KMS-11 (cell line): ENCODE measurements at regions not wholly inside any gene's neighbourhood (a gene's known extent, or its start where the extent isn't known, plus 50 kb on each side); places are given as distances from the start of the nearest gene placed in this dataset.

ENCODE experiments used
- H2AFZ ChIP-seq: fragments of 200-600 bp; sonication (generic); 2 replicates; pipeline ENCODE4 v1.6.1; 2016; ENCODE audit warnings: antibody characterized with exemption, mixed run types, low read depth
- H3K27ac ChIP-seq: fragments of 200-600 bp; sonication (generic); 2 replicates; pipeline ENCODE4 v1.6.1; 2016; ENCODE audit warnings: mild to moderate bottlenecking, mixed run types
- H3K27me3 ChIP-seq: fragments of 200-600 bp; sonication (generic); 2 replicates; pipeline ENCODE4 v1.6.1; 2017; ENCODE audit warnings: mild to moderate bottlenecking, low read depth, mixed run types, moderate library complexity; ENCODE audit not compliant: insufficient read depth
- H3K36me3 ChIP-seq: fragments of 200-600 bp; sonication (generic); 2 replicates; pipeline ENCODE4 v1.6.1; 2017; ENCODE audit warnings: mild to moderate bottlenecking, mixed run types; ENCODE audit not compliant: insufficient read depth
- H3K4me1 ChIP-seq: fragments of 200-600 bp; sonication (generic); 2 replicates; pipeline ENCODE4 v1.6.1; 2016; ENCODE audit warnings: mild to moderate bottlenecking, low read depth, mixed run types; ENCODE audit not compliant: poor library complexity, severe bottlenecking
- H3K4me2 ChIP-seq: fragments of 200-600 bp; sonication (generic); 2 replicates; pipeline ENCODE4 v1.7.0; 2016; ENCODE audit warnings: mild to moderate bottlenecking, mixed run types
- H3K4me3 ChIP-seq: fragments of 200-600 bp; sonication (generic); IDR thresholded peaks from 2 replicates; pipeline ENCODE4 v1.6.1; 2017; ENCODE audit warnings: low read depth, low read length, mixed read lengths; ENCODE audit not compliant: insufficient read depth
- H3K79me2 ChIP-seq: fragments of 200-600 bp; sonication (generic); 2 replicates; pipeline ENCODE4 v1.6.1; 2016; ENCODE audit warnings: low read depth, mixed run types; ENCODE audit not compliant: insufficient read depth
- H3K9ac ChIP-seq: fragments of 200-600 bp; sonication (generic); 2 replicates; pipeline ENCODE4 v1.6.1; 2016; ENCODE audit warnings: mild to moderate bottlenecking, mixed run types
- H4K20me1 ChIP-seq: fragments of 200-600 bp; sonication (generic); 2 replicates; pipeline ENCODE4 v1.6.1; 2016; ENCODE audit warnings: mild to moderate bottlenecking, mixed run types; ENCODE audit not compliant: insufficient read depth
- TF ChIP-seq, protein P1 (sequence below): fragments of 200-600 bp; sonication (generic); conservative IDR thresholded peaks from 2 replicates; pipeline ENCODE4 v1.6.1; 2017; ENCODE audit warnings: low read depth, mild to moderate bottlenecking, antibody characterized with exemption, low read length, moderate library complexity, mixed read lengths

DNA sequence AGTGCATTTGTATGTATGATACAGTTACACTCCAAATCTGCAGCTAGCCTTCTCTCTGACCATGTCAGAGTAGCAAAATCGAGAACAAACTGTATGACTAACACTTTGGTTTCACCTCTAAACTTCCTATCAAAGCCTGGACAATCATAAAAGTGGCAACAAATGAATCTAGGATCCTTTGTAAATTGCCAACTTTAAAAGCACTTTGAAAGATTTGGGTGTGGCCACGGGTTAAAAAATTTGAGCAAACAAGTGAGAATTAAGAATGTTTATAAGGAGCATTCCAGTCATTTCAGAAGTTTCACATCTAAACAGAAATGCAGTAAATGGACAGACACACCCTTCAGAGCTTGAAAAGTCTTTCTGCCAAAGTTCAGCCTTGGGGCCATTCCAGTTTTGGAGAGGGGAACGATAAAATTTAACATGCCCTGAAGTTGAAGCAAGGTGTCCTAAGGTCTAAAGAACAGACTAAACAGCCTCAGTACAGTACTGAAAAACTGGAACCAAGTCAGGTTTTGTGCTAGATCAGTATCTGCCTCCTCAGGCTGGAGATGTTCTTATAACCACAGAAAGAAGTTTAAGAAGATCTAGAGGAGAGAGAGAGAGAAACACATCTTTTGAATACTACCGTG lies 181.9 kb upstream of the BDNF start:
- H3K27me3 ChIP-seq = no peaks in the 10 kb centered on the region
- no peak overlapping the region for H3K9ac ChIP-seq
- H3K79me2 ChIP-seq = no peaks in the 10 kb centered on the region
- TF ChIP-seq, protein P1, sequence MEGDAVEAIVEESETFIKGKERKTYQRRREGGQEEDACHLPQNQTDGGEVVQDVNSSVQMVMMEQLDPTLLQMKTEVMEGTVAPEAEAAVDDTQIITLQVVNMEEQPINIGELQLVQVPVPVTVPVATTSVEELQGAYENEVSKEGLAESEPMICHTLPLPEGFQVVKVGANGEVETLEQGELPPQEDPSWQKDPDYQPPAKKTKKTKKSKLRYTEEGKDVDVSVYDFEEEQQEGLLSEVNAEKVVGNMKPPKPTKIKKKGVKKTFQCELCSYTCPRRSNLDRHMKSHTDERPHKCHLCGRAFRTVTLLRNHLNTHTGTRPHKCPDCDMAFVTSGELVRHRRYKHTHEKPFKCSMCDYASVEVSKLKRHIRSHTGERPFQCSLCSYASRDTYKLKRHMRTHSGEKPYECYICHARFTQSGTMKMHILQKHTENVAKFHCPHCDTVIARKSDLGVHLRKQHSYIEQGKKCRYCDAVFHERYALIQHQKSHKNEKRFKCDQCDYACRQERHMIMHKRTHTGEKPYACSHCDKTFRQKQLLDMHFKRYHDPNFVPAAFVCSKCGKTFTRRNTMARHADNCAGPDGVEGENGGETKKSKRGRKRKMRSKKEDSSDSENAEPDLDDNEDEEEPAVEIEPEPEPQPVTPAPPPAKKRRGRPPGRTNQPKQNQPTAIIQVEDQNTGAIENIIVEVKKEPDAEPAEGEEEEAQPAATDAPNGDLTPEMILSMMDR = no peak
- H3K4me3 ChIP-seq = no peak overlapping the region
- H2AFZ ChIP-seq = no peak overlapping the region
- H3K36me3 ChIP-seq = no peaks in the 10 kb centered on the region
- H3K4me1 ChIP-seq = no peaks in the 10 kb centered on the region
- H3K4me2 ChIP-seq = no peak overlapping the region
- no peak overlapping the region for H3K27ac ChIP-seq
- H4K20me1 ChIP-seq = no peaks in the 10 kb centered on the region

DNA sequence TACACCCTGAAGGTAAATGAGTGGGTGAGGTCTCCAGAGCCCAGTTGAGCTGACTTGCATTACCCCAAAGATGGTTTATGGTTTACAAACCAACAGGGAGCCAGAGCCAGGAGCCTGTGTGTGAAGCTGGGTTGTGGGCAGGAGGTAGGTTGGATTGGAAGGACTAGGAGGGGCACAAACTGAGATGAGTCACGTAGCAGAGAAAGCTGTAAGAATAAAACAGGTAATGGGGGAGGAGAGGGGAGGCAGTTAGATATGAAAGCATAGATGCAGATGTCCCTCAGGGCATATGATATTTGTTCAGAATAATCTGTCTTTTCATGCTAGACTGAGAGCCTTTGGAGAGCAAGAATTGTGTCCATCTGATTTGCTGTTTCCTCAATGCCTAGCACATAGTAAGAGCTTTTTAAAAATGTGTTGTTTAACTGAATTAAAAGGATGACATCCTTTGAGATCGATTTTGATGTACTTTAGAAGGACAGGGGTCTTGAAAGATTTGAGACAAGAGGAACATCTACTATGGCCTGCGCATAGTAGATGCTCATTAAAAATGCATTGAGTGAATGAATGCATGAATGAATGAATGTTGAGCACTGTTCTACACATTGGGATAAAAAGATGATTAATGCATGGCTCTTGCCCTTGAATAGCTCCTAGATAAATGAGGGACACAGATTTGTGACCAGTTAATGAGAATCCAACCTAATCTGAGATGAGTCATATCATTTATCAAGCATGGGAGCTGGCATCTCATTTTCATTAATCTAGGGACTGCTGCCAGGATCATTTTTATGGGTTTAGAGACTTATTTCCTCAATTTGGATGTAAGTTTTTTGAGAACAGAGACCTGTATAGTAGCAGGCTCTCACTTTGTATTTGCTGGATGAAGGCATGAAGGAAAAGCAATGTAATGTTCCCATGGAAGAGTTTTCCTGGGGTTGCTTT lies 175.8 kb upstream of the BDNF start:
- H3K9ac ChIP-seq = no peak overlapping the region
- H3K36me3 ChIP-seq = no peaks in the 10 kb centered on the region
- no peak overlapping the region for H3K4me2 ChIP-seq
- no peak overlapping the region for H3K27ac ChIP-seq
- no peaks in the 10 kb centered on the region for H4K20me1 ChIP-seq
- no peak overlapping the region for H2AFZ ChIP-seq
- no peak overlapping the region for H3K4me3 ChIP-seq
- TF ChIP-seq, protein P1 = no peak
- H3K27me3 ChIP-seq = no peaks in the 10 kb centered on the region
- H3K79me2 ChIP-seq = no peaks in the 10 kb centered on the region
- no peaks in the 10 kb centered on the region for H3K4me1 ChIP-seq

DNA sequence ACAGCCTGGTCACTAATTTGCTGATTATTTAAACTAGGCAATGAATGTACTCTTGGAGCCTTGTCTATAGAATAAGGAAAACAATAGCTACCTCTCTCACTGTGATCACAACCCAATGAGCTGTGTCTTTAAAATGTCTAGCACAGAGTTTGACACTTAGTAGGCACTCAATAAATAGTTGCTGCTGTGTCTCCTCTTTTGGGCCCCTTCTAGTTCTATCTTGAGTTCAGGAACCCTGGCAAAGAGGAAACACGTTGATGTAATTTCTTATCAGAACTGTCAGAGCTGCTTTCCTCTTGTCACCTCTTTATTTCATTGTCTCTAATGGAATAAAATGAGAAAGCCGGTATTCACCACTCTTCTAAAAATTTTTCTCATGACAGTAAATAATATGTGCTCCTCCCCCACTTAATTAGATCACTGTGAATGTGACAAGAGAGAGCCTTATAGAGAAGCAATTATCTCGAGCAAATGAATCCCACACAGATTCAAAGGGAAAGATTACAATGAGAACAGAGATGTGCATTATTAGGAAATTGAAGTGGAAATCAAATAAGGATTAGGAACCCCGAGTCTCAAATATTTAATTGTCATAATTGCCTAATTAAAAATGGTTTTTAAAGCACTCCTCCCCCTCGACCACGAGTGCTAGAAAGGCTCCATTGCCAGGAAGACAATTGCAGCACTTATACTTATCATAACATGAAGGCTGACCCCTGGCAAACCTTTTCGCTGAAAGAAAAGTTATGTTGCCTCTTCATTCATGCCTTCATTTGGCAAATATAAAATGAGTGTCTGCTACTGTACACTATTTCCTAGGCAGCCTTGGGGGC lies 175.0 kb upstream of the BDNF start:
- H3K27me3 ChIP-seq = no peaks in the 10 kb centered on the region
- H3K4me2 ChIP-seq = no peak overlapping the region
- H3K27ac ChIP-seq = no peak overlapping the region
- H3K4me1 ChIP-seq = no peaks in the 10 kb centered on the region
- TF ChIP-seq, protein P1 = no peak
- no peak overlapping the region for H3K4me3 ChIP-seq
- H4K20me1 ChIP-seq = no peaks in the 10 kb centered on the region
- no peak overlapping the region for H2AFZ ChIP-seq
- no peaks in the 10 kb centered on the region for H3K79me2 ChIP-seq
- H3K36me3 ChIP-seq = no peaks in the 10 kb centered on the region
- H3K9ac ChIP-seq = no peak overlapping the region

DNA sequence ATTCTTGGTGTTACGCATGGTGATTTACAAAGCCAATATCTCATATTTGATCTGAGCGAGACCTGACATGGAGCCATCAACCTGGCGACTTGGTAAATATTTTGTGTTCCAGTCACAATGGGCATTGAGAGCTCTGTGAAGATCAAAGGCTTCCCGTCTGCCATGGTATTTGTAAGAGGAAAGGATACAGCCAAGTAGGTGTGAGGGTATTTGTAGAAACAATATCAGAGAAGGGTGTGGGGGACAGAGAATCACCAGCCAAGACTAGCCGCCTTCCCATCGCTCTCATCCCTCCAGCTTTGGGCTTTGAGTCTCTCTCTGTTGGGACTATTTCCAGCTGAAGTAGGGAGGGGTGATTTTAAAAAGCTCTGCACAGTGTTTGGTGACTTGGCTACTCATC lies 173.4 kb upstream of the BDNF start:
- Histone ChIP-seq H3K4me3 (no peak overlapping the region), H3K27me3 (no peaks in the 10 kb centered on the region), H2AFZ (no peak overlapping the region)

More for the DNA sequence above, 173.4 kb upstream of the BDNF start:
- Histone ChIP-seq H3K4me1 (no peaks in the 10 kb centered on the region), H3K9ac (no peak overlapping the region), H3K79me2 (no peaks in the 10 kb centered on the region), H4K20me1 (no peaks in the 10 kb centered on the region), H3K4me2 (no peak overlapping the region), H3K27ac (no peak overlapping the region), H3K36me3 (no peaks in the 10 kb centered on the region)
- TF ChIP-seq, protein P1 = no peak
